Erythroblast (primary cell): ENCODE measurements at regions not wholly inside any gene's neighbourhood (a gene's known extent, or its start where the extent isn't known, plus 50 kb on each side); places are given as distances from the start of the nearest gene placed in this dataset.

Experiments used
- GATA1 ChIP-seq: IDR thresholded peaks from 2 replicates; pipeline ENCODE4 v1.6.1; 2011; ENCODE audit warnings: low read depth, mild to moderate bottlenecking, control low read depth, low read length, moderate library complexity
- POLR2A ChIP-seq: IDR thresholded peaks from 2 replicates; pipeline ENCODE4 v1.6.1; 2011; ENCODE audit warnings: mild to moderate bottlenecking, low read length

GRCh38 chr6:91816335-91816734 is 1229.5 kb upstream of the MAP3K7 start:
- TF ChIP-seq POLR2A (no peak), GATA1 (no peak)
